Stomach (tissue), 8 donors: ENCODE measurements at regions not wholly inside any gene's neighbourhood (a gene's known extent, or its start where the extent isn't known, plus 50 kb on each side); places are given as distances from the start of the nearest gene placed in this dataset.

Experiments
- DNase-seq, 2 donors: peaks; one replicate each; pipeline versions ENCODE4 v3.0.0 to v3.0.0-alpha.2; 2013 to 2019
- H3K27ac ChIP-seq, 5 donors: fragments of 200-600 bp in 4 of 5; sonication (generic) in 4 of 5; one replicate each; pipeline ENCODE4 v1.5.1; 2013 to 2019; ENCODE audit warnings: mild to moderate bottlenecking in 1 of 5, moderate library complexity in 1 of 5
- H3K27me3 ChIP-seq, 3 donors: fragments of 200-600 bp; sonication (generic); one replicate each; pipeline ENCODE4 v1.5.1; 2017 to 2019; ENCODE audit warnings: mixed run types in 1 of 3
- H3K36me3 ChIP-seq, 4 donors: fragments of 200-600 bp; sonication (generic); 1 replicate in 3 of 4; 2 replicates in 1 of 4; pipeline ENCODE4 v1.5.1; 2016 to 2019
- H3K4me1 ChIP-seq, 4 donors: fragments of 200-600 bp; sonication (generic); one replicate each; pipeline ENCODE4 v1.5.1; 2016 to 2019
- H3K4me3 ChIP-seq, 4 donors: fragments of 200-600 bp; sonication (generic) in 3 of 4; one replicate each; pipeline ENCODE4 v1.5.1; 2016 to 2019; ENCODE audit warnings: mild to moderate bottlenecking in 1 of 4
- H3K9me3 ChIP-seq, 4 donors: fragments of 200-600 bp; sonication (generic); one replicate each; pipeline ENCODE4 v1.5.1; 2016 to 2019
- EP300 ChIP-seq: sonication (generic); formaldehyde crosslinking; IDR thresholded peaks from one replicate; pipeline ENCODE4 v1.6.1; 2017; ENCODE audit warnings: antibody characterized with exemption
- POLR2A ChIP-seq, 4 donors: fragments of 450-650 bp; IDR thresholded peaks; one replicate each; pipeline ENCODE4 v1.6.1; 2016; ENCODE audit warnings: antibody characterized with exemption in 4 of 4, control low read depth in 2 of 4, mild to moderate bottlenecking in 1 of 4, moderate library complexity in 1 of 4
- POLR2AphosphoS5 ChIP-seq, 3 donors: sonication (generic); formaldehyde crosslinking; IDR thresholded peaks; one replicate each; pipeline ENCODE4 v1.6.1; 2016; ENCODE audit warnings: antibody characterized with exemption in 3 of 3
- WGBS, 5 donors: extraction: QIAGEN DNeasy Blood & Tissue Kit in 3 of 5; methylation state at CpG; one replicate each; pipeline versions ENCODE4 v1.1.5 to v1.1.7; 2013 to 2018; 5-methylcytosine and 5-hydroxymethylcytosine counted together
- intact Hi-C: fragments of 100-400 bp; cut with DNase I; formaldehyde crosslinking; loops from one replicate; pipeline ENCODE4 v1.15.1; 2023; ENCODE audit warnings: low total_unique reads
- TF ChIP-seq, protein P1 (sequence below), 7 experiments: fragments of 450-650 bp in 4 of 7; fragments of 200-600 bp in 3 of 7; sonication (generic) in 3 of 7; IDR thresholded peaks; one replicate each; pipeline ENCODE4 v1.5.1; 2016 to 2019; ENCODE audit warnings: antibody characterized with exemption in 7 of 7, control low read depth in 2 of 7, mild to moderate bottlenecking in 1 of 7
- donor health status: healthy with polysubstance abuse.
- donor health status: Bipolar disorder and iron deficiency.
- donor health status: healthy.

- no peaks in the 10 kb centered on the region for H3K9me3 ChIP-seq
- H3K27ac ChIP-seq: no peak overlapping the region
- TF ChIP-seq POLR2A (IDR thresholded peaks at IDR 0.05): no peak
- TF ChIP-seq, protein P1, sequence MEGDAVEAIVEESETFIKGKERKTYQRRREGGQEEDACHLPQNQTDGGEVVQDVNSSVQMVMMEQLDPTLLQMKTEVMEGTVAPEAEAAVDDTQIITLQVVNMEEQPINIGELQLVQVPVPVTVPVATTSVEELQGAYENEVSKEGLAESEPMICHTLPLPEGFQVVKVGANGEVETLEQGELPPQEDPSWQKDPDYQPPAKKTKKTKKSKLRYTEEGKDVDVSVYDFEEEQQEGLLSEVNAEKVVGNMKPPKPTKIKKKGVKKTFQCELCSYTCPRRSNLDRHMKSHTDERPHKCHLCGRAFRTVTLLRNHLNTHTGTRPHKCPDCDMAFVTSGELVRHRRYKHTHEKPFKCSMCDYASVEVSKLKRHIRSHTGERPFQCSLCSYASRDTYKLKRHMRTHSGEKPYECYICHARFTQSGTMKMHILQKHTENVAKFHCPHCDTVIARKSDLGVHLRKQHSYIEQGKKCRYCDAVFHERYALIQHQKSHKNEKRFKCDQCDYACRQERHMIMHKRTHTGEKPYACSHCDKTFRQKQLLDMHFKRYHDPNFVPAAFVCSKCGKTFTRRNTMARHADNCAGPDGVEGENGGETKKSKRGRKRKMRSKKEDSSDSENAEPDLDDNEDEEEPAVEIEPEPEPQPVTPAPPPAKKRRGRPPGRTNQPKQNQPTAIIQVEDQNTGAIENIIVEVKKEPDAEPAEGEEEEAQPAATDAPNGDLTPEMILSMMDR (IDR thresholded peaks at IDR 0.05): no peak
- no peak for TF ChIP-seq POLR2AphosphoS5 (IDR thresholded peaks at IDR 0.05)
- WGBS, 5 donors: 75 to 82% (median 79%) methylated on average over 3 of the region's 3 CpGs
- no peaks in the 10 kb centered on the region for H3K4me1 ChIP-seq
- no peak overlapping the region for H3K4me3 ChIP-seq
- no peaks in the 10 kb centered on the region for H3K27me3 ChIP-seq
- no peak for DNase-seq
- H3K36me3 ChIP-seq: no peaks in the 10 kb centered on the region
- intact Hi-C loops: no loop called here
Observed at GRCh38 chr3:28587723-28588122, 239.1 kb upstream of the AZI2 start.

DNA sequence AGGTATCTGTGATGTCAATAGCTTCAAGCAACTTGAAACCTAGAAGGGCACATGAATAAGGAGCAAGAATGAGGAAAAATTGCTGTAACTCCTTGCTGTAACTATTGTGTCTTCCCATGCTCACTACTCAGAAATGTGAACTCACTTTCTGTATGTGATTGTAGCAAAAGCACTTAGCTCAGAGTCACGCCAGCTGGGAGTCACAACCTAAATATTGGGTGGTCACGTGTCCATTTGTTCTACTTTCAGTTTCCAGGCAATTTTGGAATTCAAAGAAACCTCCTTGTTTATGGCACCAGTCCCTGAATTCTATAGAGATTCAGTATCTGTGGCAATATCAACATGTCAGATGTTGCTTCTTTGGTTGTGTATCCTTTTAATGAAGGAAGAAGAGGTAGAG is 241.6 kb upstream of the AZI2 start:
- no peaks in the 10 kb centered on the region for H3K4me1 ChIP-seq
- no peaks in the 10 kb centered on the region for H3K9me3 ChIP-seq
- no peak overlapping the region for H3K27ac ChIP-seq
- no peaks in the 10 kb centered on the region for H3K36me3 ChIP-seq
- 44 to 60% (median 59%) methylated on average over 2 of the region's 2 CpGs for WGBS, 5 donors
- no peaks in the 10 kb centered on the region for H3K27me3 ChIP-seq
- no peak overlapping the region for H3K4me3 ChIP-seq
- intact Hi-C loops: no loop called here
- peak in 1 of 2 donors; percentile 37 for DNase-seq
- TF ChIP-seq POLR2AphosphoS5 (IDR thresholded peaks at IDR 0.05): no peak
- TF ChIP-seq, protein P1 (IDR thresholded peaks at IDR 0.05): no peak
- TF ChIP-seq EP300: no peak
- no peak for TF ChIP-seq POLR2A (IDR thresholded peaks at IDR 0.05)

GRCh38 chr3:28590860-28591259 is 242.2 kb upstream of the AZI2 start:
- intact Hi-C loops: no loop called here
- WGBS, 5 donors: 52 to 81% (median 75%) methylated on average over 3 of the region's 3 CpGs
- Histone ChIP-seq H3K4me3 (no peak overlapping the region), H3K9me3 (no peaks in the 10 kb centered on the region), H3K36me3 (no peaks in the 10 kb centered on the region), H3K27ac (no peak overlapping the region), H3K4me1 (no peaks in the 10 kb centered on the region), H3K27me3 (no peaks in the 10 kb centered on the region)
- DNase-seq: peak in 1 of 2 donors; percentile 22
- TF ChIP-seq EP300 (no peak), POLR2A (IDR thresholded peaks at IDR 0.05) (no peak)
- TF ChIP-seq, protein P1 (IDR thresholded peaks at IDR 0.05): no peak

DNA sequence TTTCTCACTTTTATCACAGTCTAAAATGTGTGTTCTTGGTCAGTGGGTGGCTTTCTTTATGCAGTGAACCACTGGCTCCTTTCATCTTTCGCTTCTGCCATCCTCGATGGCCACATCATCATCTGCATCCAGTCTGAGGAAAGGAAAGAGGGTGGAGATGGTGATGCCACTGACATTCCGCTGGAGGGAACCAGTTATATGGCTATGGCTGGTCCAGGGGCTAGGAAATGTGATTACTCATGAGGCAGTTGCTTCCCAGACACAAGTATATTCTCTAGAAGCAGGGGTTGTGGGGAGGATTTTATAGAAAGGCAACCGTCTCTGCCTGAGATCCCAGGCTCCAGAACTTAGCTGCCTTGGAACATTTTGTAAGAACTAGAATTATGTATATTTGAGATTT is 246.7 kb upstream of the AZI2 start:
- no peaks in the 10 kb centered on the region for H3K36me3 ChIP-seq
- intact Hi-C loops: no loop called here
- H3K4me1 ChIP-seq: no peaks in the 10 kb centered on the region
- H3K4me3 ChIP-seq: no peak overlapping the region
- H3K27me3 ChIP-seq: no peaks in the 10 kb centered on the region
- 86 to 92% (median 87%) methylated on average over 4 of the region's 4 CpGs for WGBS, 5 donors
- no peaks in the 10 kb centered on the region for H3K9me3 ChIP-seq
- no peak overlapping the region for H3K27ac ChIP-seq
- TF ChIP-seq, protein P1 (IDR thresholded peaks at IDR 0.05): no peak
- TF ChIP-seq POLR2AphosphoS5 (IDR thresholded peaks at IDR 0.05): no peak
- TF ChIP-seq EP300: no peak
- no peak for TF ChIP-seq POLR2A (IDR thresholded peaks at IDR 0.05)
- DNase-seq: no peak

- DNase-seq: no peak
- Histone ChIP-seq H3K4me1 (no peaks in the 10 kb centered on the region), H3K27ac (no peak overlapping the region), H3K27me3 (no peaks in the 10 kb centered on the region), H3K36me3 (no peaks in the 10 kb centered on the region), H3K9me3 (no peaks in the 10 kb centered on the region), H3K4me3 (no peak overlapping the region)
- TF ChIP-seq POLR2AphosphoS5 (IDR thresholded peaks at IDR 0.05) (no peak), POLR2A (IDR thresholded peaks at IDR 0.05) (no peak), EP300 (no peak)
- TF ChIP-seq, protein P1 (IDR thresholded peaks at IDR 0.05): no peak
- intact Hi-C loops: no loop called here
- 82 to 90% (median 87%) methylated on average over 6 of the region's 6 CpGs for WGBS, 5 donors
Observed at GRCh38 chr3:28597452-28597851, 248.8 kb upstream of the AZI2 start.
